HepG2 (cell line): ENCODE measurements at regions not wholly inside any gene's neighbourhood (a gene's known extent, or its start where the extent isn't known, plus 50 kb on each side); places are given as distances from the start of the nearest gene placed in this dataset.

Source experiments
- ATAC-seq: fragments of 200-7000 bp; cut with Tn5 transposase; 3 replicates; pipeline ENCODE4 v1.9.1; 2020; ENCODE audit warnings: mild to moderate bottlenecking, moderate library complexity
- BruUV-seq: library from RNA; stranded (reverse); fragments of 400-500 nt; replicated peaks from 2 replicates; lab custom pipeline; 2021; lab: Mats Ljungman, UMichigan
- CTCF ChIA-PET: fragments of 300-600 bp; formaldehyde crosslinking; extraction: SDS; loops from one replicate; lab custom pipeline; 2021; ENCODE audit warnings: low total read pairs, inconsistent platforms, low intra/inter-chr PET ratio; lab: Yijun Ruan, JAX
- POLR2A ChIA-PET: fragments of 350-600 bp; sonication (Branson Sonifier 250); formaldehyde crosslinking; loops from one replicate; lab custom pipeline; 2020; ENCODE audit warnings: antibody characterized with exemption, inconsistent platforms; lab: Yijun Ruan, JAX
- DNase-seq: peaks from one replicate; pipeline ENCODE4 v3.0.0-alpha.2; 2015; ENCODE audit warnings: low spot score
- FAIRE-seq: peaks from 3 replicates; lab custom pipeline; 2011; peaks lifted over from hg19 to GRCh38; lab: Jason Lieb, UNC
- H2AFZ ChIP-seq: one replicate; pipeline ENCODE4 v1.6.1; 2011; ENCODE audit warnings: low read length, inconsistent platforms
- H3K27ac ChIP-seq: fragments of 300-600 bp; 3 replicates; pipeline ENCODE4 v1.8.0; 2011; ENCODE audit warnings: mixed run types, mild to moderate bottlenecking, mixed read lengths, low read length, inconsistent platforms; ENCODE audit not compliant: insufficient read depth; ENCODE audit errors: extremely low read length
- H3K27me3 ChIP-seq, 2 experiments: fragments of 200-600 bp in 1 of 2; 2 replicates in 1 of 2; 3 replicates in 1 of 2; pipeline versions ENCODE4 v1.6.0 to v1.8.0; 2011; ENCODE audit warnings: low read length in 2 of 2, mild to moderate bottlenecking in 2 of 2, moderate library complexity in 2 of 2, inconsistent platforms in 1 of 2; ENCODE audit not compliant: insufficient read depth in 2 of 2, control insufficient read depth in 1 of 2
- H3K36me3 ChIP-seq, 2 experiments: fragments of 200-600 bp in 1 of 2; replicated peaks in 1 of 2; 2 replicates in 1 of 2; 3 replicates in 1 of 2; pipeline versions ENCODE4 v1.5.1 to v1.8.0; 2011; ENCODE audit warnings: low read length in 2 of 2, inconsistent platforms in 1 of 2; ENCODE audit not compliant: insufficient read depth in 2 of 2, control insufficient read depth in 1 of 2
- H3K4me1 ChIP-seq: 2 replicates; pipeline ENCODE4 v1.5.1; 2012; ENCODE audit warnings: low read length, inconsistent platforms; ENCODE audit not compliant: insufficient read depth
- H3K4me2 ChIP-seq: 2 replicates; pipeline ENCODE4 v1.6.0; 2011; ENCODE audit warnings: low read depth, low read length, inconsistent platforms
- H3K4me3 ChIP-seq, 3 experiments: fragments of 200-600 bp in 1 of 3; sonication (generic), shearing (Covaris generic) in 1 of 3; replicated peaks in 1 of 3; 2 replicates each; pipeline ENCODE4 v1.5.1; 2011 to 2016; ENCODE audit warnings: low read length in 3 of 3, inconsistent platforms in 2 of 3, low read depth in 2 of 3, mild to moderate bottlenecking in 2 of 3, control low read depth in 1 of 3, mixed read lengths in 1 of 3; ENCODE audit not compliant: insufficient read depth in 1 of 3
- H3K79me2 ChIP-seq: one replicate; pipeline ENCODE4 v1.6.1; 2011; ENCODE audit warnings: low read length, inconsistent platforms; ENCODE audit not compliant: insufficient read depth
- H3K9ac ChIP-seq: 2 replicates; pipeline ENCODE4 v1.6.0; 2011; ENCODE audit warnings: mild to moderate bottlenecking, low read depth, low read length, inconsistent platforms; ENCODE audit not compliant: insufficient read depth
- H3K9me3 ChIP-seq: 2 replicates; pipeline ENCODE4 v1.5.1; 2012; ENCODE audit warnings: mild to moderate bottlenecking, low read length
- H4K20me1 ChIP-seq: 2 replicates; pipeline ENCODE4 v1.6.0; 2011; ENCODE audit warnings: inconsistent platforms, mild to moderate bottlenecking, low read length, moderate library complexity; ENCODE audit not compliant: insufficient read depth
- ATF1 ChIP-seq: IDR thresholded peaks from 2 replicates; pipeline ENCODE4 v1.6.1; 2016; ENCODE audit warnings: mild to moderate bottlenecking, control low read depth
- NONO ChIP-seq, 2 experiments: fragments of 450-650 bp in 1 of 2; sonication (generic) in 1 of 2; formaldehyde crosslinking in 1 of 2; IDR thresholded peaks in 1 of 2; conservative IDR thresholded peaks in 1 of 2; 2 replicates each; pipeline versions ENCODE4 v1.6.1 to v1.8.0; 2017 to 2022; ENCODE audit warnings: mild to moderate bottlenecking in 1 of 2, missing genetic modification reagents in 1 of 2, moderate library complexity in 1 of 2
- PHF21A ChIP-seq: sonication (generic); formaldehyde crosslinking; IDR thresholded peaks from 2 replicates; pipeline ENCODE4 v1.5.0; 2020; ENCODE audit warnings: mild to moderate bottlenecking, missing genetic modification reagents
- SRY ChIP-seq: sonication (generic); formaldehyde crosslinking; IDR thresholded peaks from 2 replicates; pipeline ENCODE4 v1.8.0; 2022; ENCODE audit warnings: mild to moderate bottlenecking, missing genetic modification reagents
- THAP11 ChIP-seq: IDR thresholded peaks from 2 replicates; pipeline ENCODE4 v1.6.1; 2016; ENCODE audit warnings: missing biosample characterization, missing genetic modification reagents
- UBTF ChIP-seq: sonication (generic); formaldehyde crosslinking; IDR thresholded peaks from 2 replicates; pipeline ENCODE4 v1.4.0; 2020; ENCODE audit warnings: mild to moderate bottlenecking, missing genetic modification reagents
- ZBTB42 ChIP-seq: sonication (generic); formaldehyde crosslinking; IDR thresholded peaks from 2 replicates; pipeline ENCODE4 v1.5.0; 2020; ENCODE audit warnings: mild to moderate bottlenecking, missing genetic modification reagents
- ZFP36L1 ChIP-seq: sonication (generic); formaldehyde crosslinking; IDR thresholded peaks from 2 replicates; pipeline ENCODE4 v1.8.0; 2022; ENCODE audit warnings: mild to moderate bottlenecking, missing genetic modification reagents, moderate library complexity
- ZNF296 ChIP-seq: sonication (generic); formaldehyde crosslinking; conservative IDR thresholded peaks from 2 replicates; pipeline ENCODE4 v1.5.0; 2020; ENCODE audit warnings: mild to moderate bottlenecking, missing genetic modification reagents
- ZNF326 ChIP-seq: sonication (generic); formaldehyde crosslinking; IDR thresholded peaks from 2 replicates; pipeline ENCODE4 v1.4.0; 2020; ENCODE audit warnings: missing genetic modification reagents, borderline replicate concordance
- ZNF543 ChIP-seq: sonication (generic); formaldehyde crosslinking; IDR thresholded peaks from 2 replicates; pipeline ENCODE4 v1.4.0; 2020; ENCODE audit warnings: mild to moderate bottlenecking, missing genetic modification reagents
- ZNF879 ChIP-seq: sonication (generic); formaldehyde crosslinking; IDR thresholded peaks from 2 replicates; pipeline ENCODE4 v1.8.1; 2023; ENCODE audit warnings: missing genetic modification reagents
- WGBS: methylation state at CpG from one replicate; pipeline ENCODE4 v1.1.6; 2017; ENCODE audit warnings: low lambda C conversion rate; 5-methylcytosine and 5-hydroxymethylcytosine counted together
- in situ Hi-C: cut with HindIII; loops from 2 replicates; pipeline ENCODE4 v1.10.0; 2017; ENCODE audit warnings: low pct_unique_long_range_greater_than_20kb; ENCODE audit not compliant: extremely low pct_ligation_motif_present
- intact Hi-C: fragments of 100-400 bp; cut with micrococcal nuclease; formaldehyde crosslinking; loops from one replicate; pipeline ENCODE4 v1.10.0; 2022; ENCODE audit not compliant: unreplicated experiment
- TF ChIP-seq, protein P1 (sequence below): sonication (generic); formaldehyde crosslinking; IDR thresholded peaks from 2 replicates; pipeline ENCODE4 v1.4.0; 2020; ENCODE audit warnings: missing genetic modification reagents, mild to moderate bottlenecking, borderline replicate concordance
- TF ChIP-seq, protein P2 (sequence below): sonication (generic); formaldehyde crosslinking; IDR thresholded peaks from 2 replicates; pipeline ENCODE4 v1.4.0; 2020; ENCODE audit warnings: missing genetic modification reagents

GRCh38 chr18:73646772-73647171 is 500.9 kb downstream of the FBXO15 start (continued):
- TF ChIP-seq UBTF (CRISPR knock-in tag): no peak

GRCh38 chr18:73646196-73646595 is 501.4 kb downstream of the FBXO15 start:
- ChIA-PET POLR2A (no interaction called here), CTCF (no interaction called here)
- no peaks in the 10 kb centered on the region for H3K36me3 ChIP-seq
- H3K27ac ChIP-seq: no peak overlapping the region
- in situ Hi-C loops (no loop called here), intact Hi-C loops (no loop called here)
- H3K9me3 ChIP-seq: no peaks in the 10 kb centered on the region
- ATAC-seq (no peak), FAIRE-seq (no peak), DNase-seq (no peak)
- H3K27me3 ChIP-seq: no peaks in the 10 kb centered on the region
- H3K4me3 ChIP-seq: no peak overlapping the region
- WGBS: 1% methylated on average over 4 of the region's 4 CpGs
- BruUV-seq: no TSS peak
- no peak overlapping the region for H3K9ac ChIP-seq
- no peaks in the 10 kb centered on the region for H4K20me1 ChIP-seq
- no peak overlapping the region for H2AFZ ChIP-seq
- H3K4me1 ChIP-seq: no peaks in the 10 kb centered on the region
- no peaks in the 10 kb centered on the region for H3K79me2 ChIP-seq
- no peak overlapping the region for H3K4me2 ChIP-seq
- TF ChIP-seq PHF21A: no peak
- TF ChIP-seq ZNF879 (CRISPR knock-in tag): no peak
- TF ChIP-seq ZNF296 (CRISPR knock-in tag): no peak
- TF ChIP-seq, protein P1, sequence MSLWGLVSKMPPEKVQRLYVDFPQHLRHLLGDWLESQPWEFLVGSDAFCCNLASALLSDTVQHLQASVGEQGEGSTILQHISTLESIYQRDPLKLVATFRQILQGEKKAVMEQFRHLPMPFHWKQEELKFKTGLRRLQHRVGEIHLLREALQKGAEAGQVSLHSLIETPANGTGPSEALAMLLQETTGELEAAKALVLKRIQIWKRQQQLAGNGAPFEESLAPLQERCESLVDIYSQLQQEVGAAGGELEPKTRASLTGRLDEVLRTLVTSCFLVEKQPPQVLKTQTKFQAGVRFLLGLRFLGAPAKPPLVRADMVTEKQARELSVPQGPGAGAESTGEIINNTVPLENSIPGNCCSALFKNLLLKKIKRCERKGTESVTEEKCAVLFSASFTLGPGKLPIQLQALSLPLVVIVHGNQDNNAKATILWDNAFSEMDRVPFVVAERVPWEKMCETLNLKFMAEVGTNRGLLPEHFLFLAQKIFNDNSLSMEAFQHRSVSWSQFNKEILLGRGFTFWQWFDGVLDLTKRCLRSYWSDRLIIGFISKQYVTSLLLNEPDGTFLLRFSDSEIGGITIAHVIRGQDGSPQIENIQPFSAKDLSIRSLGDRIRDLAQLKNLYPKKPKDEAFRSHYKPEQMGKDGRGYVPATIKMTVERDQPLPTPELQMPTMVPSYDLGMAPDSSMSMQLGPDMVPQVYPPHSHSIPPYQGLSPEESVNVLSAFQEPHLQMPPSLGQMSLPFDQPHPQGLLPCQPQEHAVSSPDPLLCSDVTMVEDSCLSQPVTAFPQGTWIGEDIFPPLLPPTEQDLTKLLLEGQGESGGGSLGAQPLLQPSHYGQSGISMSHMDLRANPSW: no peak
- TF ChIP-seq SRY: no peak
- no peak for TF ChIP-seq ZBTB42 (CRISPR knock-in tag)
- no peak for TF ChIP-seq ZFP36L1
- no peak for TF ChIP-seq THAP11 (CRISPR knock-in tag)
- TF ChIP-seq ZNF326 (CRISPR knock-in tag): no peak
- TF ChIP-seq, protein P2, sequence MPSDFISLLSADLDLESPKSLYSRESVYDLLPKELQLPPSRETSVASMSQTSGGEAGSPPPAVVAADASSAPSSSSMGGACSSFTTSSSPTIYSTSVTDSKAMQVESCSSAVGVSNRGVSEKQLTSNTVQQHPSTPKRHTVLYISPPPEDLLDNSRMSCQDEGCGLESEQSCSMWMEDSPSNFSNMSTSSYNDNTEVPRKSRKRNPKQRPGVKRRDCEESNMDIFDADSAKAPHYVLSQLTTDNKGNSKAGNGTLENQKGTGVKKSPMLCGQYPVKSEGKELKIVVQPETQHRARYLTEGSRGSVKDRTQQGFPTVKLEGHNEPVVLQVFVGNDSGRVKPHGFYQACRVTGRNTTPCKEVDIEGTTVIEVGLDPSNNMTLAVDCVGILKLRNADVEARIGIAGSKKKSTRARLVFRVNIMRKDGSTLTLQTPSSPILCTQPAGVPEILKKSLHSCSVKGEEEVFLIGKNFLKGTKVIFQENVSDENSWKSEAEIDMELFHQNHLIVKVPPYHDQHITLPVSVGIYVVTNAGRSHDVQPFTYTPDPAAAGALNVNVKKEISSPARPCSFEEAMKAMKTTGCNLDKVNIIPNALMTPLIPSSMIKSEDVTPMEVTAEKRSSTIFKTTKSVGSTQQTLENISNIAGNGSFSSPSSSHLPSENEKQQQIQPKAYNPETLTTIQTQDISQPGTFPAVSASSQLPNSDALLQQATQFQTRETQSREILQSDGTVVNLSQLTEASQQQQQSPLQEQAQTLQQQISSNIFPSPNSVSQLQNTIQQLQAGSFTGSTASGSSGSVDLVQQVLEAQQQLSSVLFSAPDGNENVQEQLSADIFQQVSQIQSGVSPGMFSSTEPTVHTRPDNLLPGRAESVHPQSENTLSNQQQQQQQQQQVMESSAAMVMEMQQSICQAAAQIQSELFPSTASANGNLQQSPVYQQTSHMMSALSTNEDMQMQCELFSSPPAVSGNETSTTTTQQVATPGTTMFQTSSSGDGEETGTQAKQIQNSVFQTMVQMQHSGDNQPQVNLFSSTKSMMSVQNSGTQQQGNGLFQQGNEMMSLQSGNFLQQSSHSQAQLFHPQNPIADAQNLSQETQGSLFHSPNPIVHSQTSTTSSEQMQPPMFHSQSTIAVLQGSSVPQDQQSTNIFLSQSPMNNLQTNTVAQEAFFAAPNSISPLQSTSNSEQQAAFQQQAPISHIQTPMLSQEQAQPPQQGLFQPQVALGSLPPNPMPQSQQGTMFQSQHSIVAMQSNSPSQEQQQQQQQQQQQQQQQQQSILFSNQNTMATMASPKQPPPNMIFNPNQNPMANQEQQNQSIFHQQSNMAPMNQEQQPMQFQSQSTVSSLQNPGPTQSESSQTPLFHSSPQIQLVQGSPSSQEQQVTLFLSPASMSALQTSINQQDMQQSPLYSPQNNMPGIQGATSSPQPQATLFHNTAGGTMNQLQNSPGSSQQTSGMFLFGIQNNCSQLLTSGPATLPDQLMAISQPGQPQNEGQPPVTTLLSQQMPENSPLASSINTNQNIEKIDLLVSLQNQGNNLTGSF (CRISPR knock-in tag): no peak
- no peak for TF ChIP-seq ZNF543 (CRISPR knock-in tag)
- TF ChIP-seq NONO (IDR thresholded peaks at IDR 0.05): no peak
- TF ChIP-seq NONO (CRISPR knock-in tag; conservative IDR thresholded peaks at IDR 0.05): no peak
- TF ChIP-seq ATF1 (CRISPR knock-in tag): no peak
